ENCODE measurements at regions not wholly inside any gene's neighbourhood (a gene's known extent, or its start where the extent isn't known, plus 50 kb on each side); places are given as distances from the start of the nearest gene placed in this dataset.

- no peak for DNase-seq
- peaks cover 4% of the 10 kb centered on the region for H3K27me3 Mint-ChIP-seq
- no peaks in the 10 kb centered on the region for H3K4me1 Mint-ChIP-seq (ENCODE audit: low read depth)
These were observed 126.1 kb upstream of the PPP2R2D start for GRCh38 chr10:131774681-131775085.

DNA sequence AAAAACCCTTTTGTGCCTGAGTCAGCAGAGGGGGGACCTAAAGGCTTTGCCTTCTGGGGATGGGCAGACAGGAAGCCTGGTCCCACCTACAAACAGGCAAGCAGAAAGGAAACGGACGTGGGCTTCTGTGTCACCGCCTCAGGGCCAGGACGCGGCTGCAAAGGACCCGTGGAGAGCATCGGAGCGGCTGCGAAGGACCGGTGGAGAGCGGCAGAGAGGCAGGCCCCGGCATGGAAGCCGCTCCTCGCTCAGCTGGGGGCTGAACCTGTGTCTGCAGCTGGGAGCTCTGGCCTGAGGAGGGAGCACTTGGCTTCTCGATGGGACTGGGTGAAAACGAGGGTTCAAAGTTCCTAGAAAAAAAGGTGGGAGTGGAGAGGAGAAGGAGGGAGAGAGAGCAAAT, 125.4 kb upstream of the PPP2R2D start:
- Mint-ChIP-seq H3K4me3 (no peak overlapping the region), H3K27ac (no peak overlapping the region), H3K4me1 (ENCODE audit: low read depth) (no peaks in the 10 kb centered on the region), H3K27me3 (peaks cover 3% of the 10 kb centered on the region), H3K9me3 (peaks cover 11% of the 10 kb centered on the region), H3K36me3 (ENCODE audit: low read depth) (no peaks in the 10 kb centered on the region)
- intact Hi-C loops (cut with DNase I, micrococcal nuclease): no loop called here
- ATAC-seq (ENCODE audit: poor library complexity): no peak
- ChIA-PET CTCF (no interaction called here), POLR2A (no interaction called here)
- H3K4me3 ChIP-seq (ENCODE audit: low read length): peak overlapping the region; percentile 41
- no peaks in the 10 kb centered on the region for H3K27me3 ChIP-seq (ENCODE audit: control insufficient read depth in 1 of 2, insufficient read depth in 2 of 2, low read length in 2 of 2)
- H3K4me1 ChIP-seq (ENCODE audit: insufficient read depth, low read length): no peaks in the 10 kb centered on the region
- H3K36me3 ChIP-seq (ENCODE audit: insufficient read depth, low read length): no peaks in the 10 kb centered on the region
- H3K9me3 ChIP-seq (ENCODE audit: control insufficient read depth in 1 of 2, insufficient read depth in 1 of 2, low read length in 2 of 2): peaks cover 26 to 74% of the 10 kb centered on the region in 2 experiments
- peak in 1 of 14 experiments; percentile 50 for DNase-seq
- TF ChIP-seq, protein P1, sequence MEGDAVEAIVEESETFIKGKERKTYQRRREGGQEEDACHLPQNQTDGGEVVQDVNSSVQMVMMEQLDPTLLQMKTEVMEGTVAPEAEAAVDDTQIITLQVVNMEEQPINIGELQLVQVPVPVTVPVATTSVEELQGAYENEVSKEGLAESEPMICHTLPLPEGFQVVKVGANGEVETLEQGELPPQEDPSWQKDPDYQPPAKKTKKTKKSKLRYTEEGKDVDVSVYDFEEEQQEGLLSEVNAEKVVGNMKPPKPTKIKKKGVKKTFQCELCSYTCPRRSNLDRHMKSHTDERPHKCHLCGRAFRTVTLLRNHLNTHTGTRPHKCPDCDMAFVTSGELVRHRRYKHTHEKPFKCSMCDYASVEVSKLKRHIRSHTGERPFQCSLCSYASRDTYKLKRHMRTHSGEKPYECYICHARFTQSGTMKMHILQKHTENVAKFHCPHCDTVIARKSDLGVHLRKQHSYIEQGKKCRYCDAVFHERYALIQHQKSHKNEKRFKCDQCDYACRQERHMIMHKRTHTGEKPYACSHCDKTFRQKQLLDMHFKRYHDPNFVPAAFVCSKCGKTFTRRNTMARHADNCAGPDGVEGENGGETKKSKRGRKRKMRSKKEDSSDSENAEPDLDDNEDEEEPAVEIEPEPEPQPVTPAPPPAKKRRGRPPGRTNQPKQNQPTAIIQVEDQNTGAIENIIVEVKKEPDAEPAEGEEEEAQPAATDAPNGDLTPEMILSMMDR (IDR thresholded peaks at IDR 0.05): no peak
- H3K27ac ChIP-seq (ENCODE audit: low read depth in 1 of 2, low read length in 2 of 2): no peak overlapping the region

More at GRCh38 chr10:131774681-131775085, 126.1 kb upstream of the PPP2R2D start:
- Histone ChIP-seq H3K4me1 (ENCODE audit: insufficient read depth, low read length) (no peaks in the 10 kb centered on the region), H3K27me3 (ENCODE audit: control insufficient read depth in 1 of 2, insufficient read depth in 2 of 2, low read length in 2 of 2) (no peaks in the 10 kb centered on the region), H3K4me3 (ENCODE audit: low read length) (peak overlapping the region; percentile 41), H3K36me3 (ENCODE audit: insufficient read depth, low read length) (no peaks in the 10 kb centered on the region), H3K27ac (ENCODE audit: low read depth in 1 of 2, low read length in 2 of 2) (peak overlapping the region in 1 of 2 donors; percentile 34), H3K9me3 (ENCODE audit: control insufficient read depth in 1 of 2, insufficient read depth in 1 of 2, low read length in 2 of 2) (peaks cover 26 to 72% of the 10 kb centered on the region in 2 experiments)
- POLR2A ChIA-PET: no interaction called here
- no peak overlapping the region for H3K4me3 Mint-ChIP-seq
- no peaks in the 10 kb centered on the region for H3K36me3 Mint-ChIP-seq (ENCODE audit: low read depth)
- H3K9me3 Mint-ChIP-seq: peaks cover 11% of the 10 kb centered on the region
- no peak for ATAC-seq (ENCODE audit: poor library complexity)
- TF ChIP-seq, protein P1 (IDR thresholded peaks at IDR 0.05): no peak
- H3K27ac Mint-ChIP-seq: no peak overlapping the region
- intact Hi-C loops (cut with DNase I, micrococcal nuclease): no loop called here
- CTCF ChIA-PET: no interaction called here

DNA sequence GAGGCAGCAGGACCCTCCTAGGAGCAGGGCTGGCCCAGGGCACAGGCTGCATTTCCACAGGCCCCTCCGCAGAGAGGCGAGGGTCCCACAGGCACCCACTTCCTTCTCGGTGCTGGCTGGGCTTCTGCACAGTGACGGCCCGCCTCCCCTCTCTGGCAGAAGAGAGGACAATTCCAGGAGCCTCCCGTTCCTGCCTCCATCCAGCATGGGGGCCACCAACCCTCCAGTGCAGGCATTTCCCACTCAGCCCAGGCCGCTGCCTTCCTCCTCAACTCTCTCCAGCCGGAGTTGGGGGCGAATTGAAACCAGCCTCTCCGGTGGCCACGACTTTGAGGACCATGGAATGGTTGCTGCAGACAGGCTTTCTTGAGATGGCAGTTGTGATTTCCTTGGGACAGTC, 125.0 kb upstream of the PPP2R2D start:
- no peaks in the 10 kb centered on the region for H3K4me1 Mint-ChIP-seq (ENCODE audit: low read depth)
- Histone ChIP-seq H3K4me3 (ENCODE audit: low read length) (peak overlapping the region; percentile 41), H3K27me3 (ENCODE audit: control insufficient read depth in 1 of 2, insufficient read depth in 2 of 2, low read length in 2 of 2) (no peaks in the 10 kb centered on the region), H3K4me1 (ENCODE audit: insufficient read depth, low read length) (no peaks in the 10 kb centered on the region), H3K36me3 (ENCODE audit: insufficient read depth, low read length) (no peaks in the 10 kb centered on the region), H3K27ac (ENCODE audit: low read depth in 1 of 2, low read length in 2 of 2) (no peak overlapping the region), H3K9me3 (ENCODE audit: control insufficient read depth in 1 of 2, insufficient read depth in 1 of 2, low read length in 2 of 2) (peaks cover 26 to 74% of the 10 kb centered on the region in 2 experiments)
- TF ChIP-seq, protein P1 (IDR thresholded peaks at IDR 0.05): no peak
- ATAC-seq (ENCODE audit: poor library complexity) (no peak), DNase-seq (no peak)
- intact Hi-C loops (cut with DNase I, micrococcal nuclease): no loop called here
- H3K27ac Mint-ChIP-seq: no peak overlapping the region
- H3K36me3 Mint-ChIP-seq (ENCODE audit: low read depth): no peaks in the 10 kb centered on the region
- H3K27me3 Mint-ChIP-seq: peaks cover 4% of the 10 kb centered on the region
- ChIA-PET POLR2A (no interaction called here), CTCF (no interaction called here)
- no peak overlapping the region for H3K4me3 Mint-ChIP-seq
- peaks cover 11% of the 10 kb centered on the region for H3K9me3 Mint-ChIP-seq
